Neutrophil (primary cell): ENCODE measurements at regions not wholly inside any gene's neighbourhood (a gene's known extent, or its start where the extent isn't known, plus 50 kb on each side); places are given as distances from the start of the nearest gene placed in this dataset.

Experiments
- H3K27ac ChIP-seq: fragments of 200-600 bp; sonication (generic); 2 replicates; pipeline ENCODE4 v1.5.1; 2016; ENCODE audit warnings: mild to moderate bottlenecking, moderate library complexity
- H3K27me3 ChIP-seq: fragments of 200-600 bp; sonication (generic); 2 replicates; pipeline ENCODE4 v1.6.0; 2016; ENCODE audit warnings: mild to moderate bottlenecking
- H3K36me3 ChIP-seq: fragments of 200-600 bp; sonication (generic); 2 replicates; pipeline ENCODE4 v1.5.1; 2017
- H3K4me1 ChIP-seq, 2 experiments: fragments of 200-600 bp in 1 of 2; sonication (generic) in 1 of 2; 1 replicate in 1 of 2; 2 replicates in 1 of 2; pipeline versions ENCODE4 v1.5.1 to v1.6.1; 2013 to 2016; ENCODE audit warnings: low read depth in 1 of 2, low read length in 1 of 2, mild to moderate bottlenecking in 1 of 2, moderate library complexity in 1 of 2; ENCODE audit not compliant: control insufficient read depth in 1 of 2, insufficient read depth in 1 of 2
- H3K4me3 ChIP-seq, 2 experiments: fragments of 200-600 bp in 1 of 2; sonication (generic) in 1 of 2; 1 replicate in 1 of 2; 2 replicates in 1 of 2; pipeline ENCODE4 v1.5.1; 2013 to 2016; ENCODE audit warnings: low read depth in 1 of 2, low read length in 1 of 2, mild to moderate bottlenecking in 1 of 2, moderate library complexity in 1 of 2
- H3K9me3 ChIP-seq: fragments of 200-600 bp; sonication (generic); 2 replicates; pipeline ENCODE4 v1.5.1; 2016
- TF ChIP-seq, protein P1 (sequence below): fragments of 200-600 bp; sonication (generic); IDR thresholded peaks from 2 replicates; pipeline ENCODE4 v1.5.1; 2016; ENCODE audit warnings: antibody characterized with exemption

DNA sequence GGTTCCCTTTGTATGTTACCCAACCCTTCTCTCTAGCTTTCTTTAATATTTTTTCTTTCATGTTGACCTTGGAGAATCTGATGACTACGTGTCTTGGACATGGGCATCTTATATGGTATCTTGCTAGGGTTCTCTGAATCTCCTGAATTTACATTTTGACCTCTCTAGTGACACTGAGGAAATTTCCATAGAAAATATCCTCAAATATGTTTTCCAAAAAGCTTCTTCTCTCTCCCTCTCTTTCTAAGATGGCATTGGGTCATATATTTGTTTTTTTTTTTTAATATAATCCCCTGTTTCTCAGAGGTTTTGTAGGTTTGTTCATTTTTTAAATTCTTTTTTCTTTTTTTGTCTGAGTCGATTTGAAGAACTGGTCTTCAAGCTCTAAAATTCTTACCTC lies 184.0 kb upstream of the TMC3 start:
- Histone ChIP-seq H3K4me1 (no peaks in the 10 kb centered on the region), H3K27ac (no peak overlapping the region), H3K4me3 (no peak overlapping the region), H3K9me3 (no peaks in the 10 kb centered on the region), H3K27me3 (no peaks in the 10 kb centered on the region), H3K36me3 (no peaks in the 10 kb centered on the region)
- TF ChIP-seq, protein P1, sequence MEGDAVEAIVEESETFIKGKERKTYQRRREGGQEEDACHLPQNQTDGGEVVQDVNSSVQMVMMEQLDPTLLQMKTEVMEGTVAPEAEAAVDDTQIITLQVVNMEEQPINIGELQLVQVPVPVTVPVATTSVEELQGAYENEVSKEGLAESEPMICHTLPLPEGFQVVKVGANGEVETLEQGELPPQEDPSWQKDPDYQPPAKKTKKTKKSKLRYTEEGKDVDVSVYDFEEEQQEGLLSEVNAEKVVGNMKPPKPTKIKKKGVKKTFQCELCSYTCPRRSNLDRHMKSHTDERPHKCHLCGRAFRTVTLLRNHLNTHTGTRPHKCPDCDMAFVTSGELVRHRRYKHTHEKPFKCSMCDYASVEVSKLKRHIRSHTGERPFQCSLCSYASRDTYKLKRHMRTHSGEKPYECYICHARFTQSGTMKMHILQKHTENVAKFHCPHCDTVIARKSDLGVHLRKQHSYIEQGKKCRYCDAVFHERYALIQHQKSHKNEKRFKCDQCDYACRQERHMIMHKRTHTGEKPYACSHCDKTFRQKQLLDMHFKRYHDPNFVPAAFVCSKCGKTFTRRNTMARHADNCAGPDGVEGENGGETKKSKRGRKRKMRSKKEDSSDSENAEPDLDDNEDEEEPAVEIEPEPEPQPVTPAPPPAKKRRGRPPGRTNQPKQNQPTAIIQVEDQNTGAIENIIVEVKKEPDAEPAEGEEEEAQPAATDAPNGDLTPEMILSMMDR = no peak

DNA sequence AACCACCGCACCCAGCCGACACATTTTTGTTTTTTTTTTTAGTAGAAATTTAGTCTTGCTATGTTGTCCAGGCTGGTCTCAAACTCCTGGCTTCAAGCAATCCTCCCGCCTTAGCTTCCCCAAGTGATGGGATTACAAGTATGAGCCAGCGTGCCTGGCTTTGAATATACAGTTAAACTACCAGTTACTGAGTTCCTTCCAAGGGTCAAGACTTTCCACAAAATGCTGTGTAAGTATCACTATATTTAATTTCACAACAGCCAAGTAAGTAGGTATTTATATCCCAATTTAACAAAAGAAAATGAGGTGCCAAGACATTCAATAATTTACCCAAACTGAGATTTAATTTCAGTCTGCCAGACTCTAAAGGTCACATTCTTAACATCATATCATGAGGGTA lies 181.3 kb upstream of the TMC3 start:
- Histone ChIP-seq H3K27me3 (no peaks in the 10 kb centered on the region), H3K4me3 (no peak overlapping the region), H3K36me3 (no peaks in the 10 kb centered on the region), H3K27ac (no peak overlapping the region), H3K9me3 (no peaks in the 10 kb centered on the region), H3K4me1 (no peaks in the 10 kb centered on the region)
- TF ChIP-seq, protein P1 = no peak

DNA sequence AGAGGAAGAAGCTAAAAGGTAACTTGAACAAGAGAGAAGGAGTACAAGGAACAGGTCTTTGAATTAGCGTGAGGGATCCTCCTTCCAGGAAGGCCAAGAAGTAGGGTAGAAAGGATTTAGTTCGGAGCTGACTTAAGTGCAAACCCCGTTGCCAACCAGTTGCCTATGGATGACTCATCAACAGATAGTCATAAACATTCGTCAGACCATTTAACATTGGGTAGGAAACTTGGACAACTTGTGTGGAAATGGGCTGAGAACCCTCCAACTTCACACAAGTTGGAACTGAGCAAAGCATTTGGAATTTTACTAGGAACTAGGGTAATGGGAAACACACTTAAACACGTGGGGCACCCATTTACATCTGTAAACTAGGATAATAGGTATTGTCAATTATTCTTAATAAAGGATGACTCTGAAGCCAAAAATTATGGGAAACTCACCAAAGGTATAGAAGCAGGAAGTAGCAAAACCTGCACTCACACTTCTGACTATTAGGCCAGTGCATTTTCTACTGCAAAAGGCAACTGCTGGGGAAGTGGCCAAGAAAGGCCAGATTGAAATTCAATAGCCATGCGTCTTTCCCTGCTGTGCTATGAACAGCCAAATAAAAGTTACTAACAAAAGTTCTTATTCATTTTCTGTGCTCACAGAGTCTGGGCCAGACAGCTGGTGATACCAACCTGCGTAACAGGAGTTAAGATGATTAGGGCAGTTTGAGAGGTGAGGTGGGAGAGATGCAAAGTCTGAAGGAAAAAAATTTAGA lies 174.5 kb upstream of the TMC3 start:
- TF ChIP-seq, protein P1 = no peak
- Histone ChIP-seq H3K27ac (no peak overlapping the region), H3K36me3 (no peaks in the 10 kb centered on the region), H3K27me3 (no peaks in the 10 kb centered on the region), H3K4me3 (no peak overlapping the region), H3K9me3 (no peaks in the 10 kb centered on the region), H3K4me1 (no peaks in the 10 kb centered on the region)

DNA sequence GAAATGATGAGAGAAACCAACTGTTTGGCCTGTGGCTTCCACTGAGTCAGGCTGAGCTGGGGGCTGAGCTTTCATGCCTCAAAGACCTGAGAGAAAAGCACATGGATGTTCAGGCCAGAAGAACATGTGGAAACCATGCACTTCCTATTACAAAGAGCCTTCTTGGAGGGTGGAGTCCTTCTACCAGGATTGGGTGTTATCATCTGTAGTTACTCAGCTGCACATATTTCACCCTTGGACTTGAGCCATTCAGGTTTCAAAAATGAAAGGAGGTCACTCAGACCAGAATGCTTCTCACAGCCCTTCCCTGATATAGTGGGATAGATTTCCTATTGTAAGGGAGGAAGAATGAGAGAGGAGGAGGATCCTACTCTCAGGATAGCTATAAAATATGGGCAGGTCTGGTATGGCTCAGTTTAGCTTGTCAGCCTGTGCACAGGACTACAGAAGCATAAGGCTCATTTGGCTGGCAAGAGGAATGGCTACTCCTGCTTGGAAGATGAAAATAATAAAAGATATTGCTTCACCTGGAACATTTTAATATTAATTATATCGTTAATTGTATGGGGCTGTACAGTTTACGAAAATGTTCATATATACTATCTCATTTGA lies 173.6 kb upstream of the TMC3 start:
- Histone ChIP-seq H3K4me3 (no peak overlapping the region), H3K4me1 (no peaks in the 10 kb centered on the region), H3K27me3 (no peaks in the 10 kb centered on the region), H3K36me3 (no peaks in the 10 kb centered on the region), H3K27ac (no peak overlapping the region), H3K9me3 (no peaks in the 10 kb centered on the region)
- TF ChIP-seq, protein P1 = no peak

DNA sequence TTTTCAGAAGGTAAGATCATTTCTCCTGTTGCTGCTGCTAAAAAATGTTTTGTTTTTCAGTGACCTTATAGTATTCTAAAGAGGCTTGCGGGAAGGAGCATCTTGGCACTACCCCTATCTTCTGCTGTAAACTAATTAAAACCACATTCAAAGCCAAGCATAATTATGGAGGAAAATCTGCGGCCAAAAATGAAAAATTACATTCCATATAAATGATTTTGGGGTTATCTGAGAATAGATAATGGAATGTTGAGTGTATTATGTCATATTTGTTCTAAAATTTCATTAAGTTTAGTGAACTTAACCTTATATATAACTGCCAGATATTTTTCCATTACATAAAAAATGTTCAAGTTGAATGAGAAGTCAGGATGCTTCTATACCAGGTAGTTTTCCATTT lies 170.4 kb upstream of the TMC3 start:
- H3K4me3 ChIP-seq = no peak overlapping the region
- no peaks in the 10 kb centered on the region for H3K27me3 ChIP-seq
- H3K27ac ChIP-seq = no peak overlapping the region
- no peaks in the 10 kb centered on the region for H3K4me1 ChIP-seq
- H3K36me3 ChIP-seq = no peaks in the 10 kb centered on the region
- no peaks in the 10 kb centered on the region for H3K9me3 ChIP-seq
- TF ChIP-seq, protein P1 = no peak
